ENCODE measurements at regions not wholly inside any gene's neighbourhood (a gene's known extent, or its start where the extent isn't known, plus 50 kb on each side); places are given as distances from the start of the nearest gene placed in this dataset.
A peak's percentile ranks its signal among the peaks of the same experiment; 100 is the strongest.
"Not testable (repeated sequence)": the region's sequence is repeated elsewhere in the genome, so short reads cannot be mapped to it uniquely, and the experiment has no call there.

DNA sequence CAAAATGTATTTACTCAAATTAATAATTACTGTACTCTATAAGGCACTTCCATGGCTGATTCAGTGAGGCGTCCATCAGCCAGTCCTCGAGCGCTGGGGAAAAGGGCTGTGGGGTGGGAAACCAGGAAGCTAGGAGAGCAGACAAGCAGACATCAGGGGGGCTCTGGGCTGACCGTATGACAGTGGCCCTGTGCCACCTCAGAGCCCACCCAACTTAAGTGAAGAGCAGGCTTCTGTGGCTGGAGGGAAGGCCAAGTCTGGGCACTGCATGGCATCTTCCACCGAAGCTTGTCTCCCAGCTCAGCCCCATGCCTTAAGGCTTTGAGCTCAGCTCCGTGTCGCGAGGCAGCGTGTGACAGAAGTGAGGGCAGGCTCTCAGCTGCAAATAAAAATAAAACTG lies 464.5 kb upstream of the ZMIZ1 start:
- DNase-seq: no peak

DNA sequence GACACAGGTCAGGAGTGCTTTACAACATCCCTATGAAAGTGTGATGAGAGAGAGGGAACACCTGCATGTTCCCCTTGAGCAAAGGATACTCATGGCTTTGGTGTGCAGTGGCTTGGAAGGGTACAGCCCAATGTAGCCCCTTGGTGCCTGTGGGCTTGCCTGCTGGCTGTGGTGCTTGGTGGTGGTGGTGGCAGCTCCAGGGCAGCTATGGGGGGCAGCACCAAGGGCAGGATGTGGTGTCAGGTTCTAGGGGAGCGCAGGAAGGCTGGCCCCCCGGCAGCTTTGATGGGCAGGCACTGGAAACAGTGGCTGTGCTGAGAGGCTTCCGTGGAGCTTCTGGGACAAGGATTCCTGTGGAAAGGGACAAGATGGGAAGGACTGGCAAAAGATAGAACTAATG lies 464.0 kb upstream of the ZMIZ1 start:
- no peak for DNase-seq

DNA sequence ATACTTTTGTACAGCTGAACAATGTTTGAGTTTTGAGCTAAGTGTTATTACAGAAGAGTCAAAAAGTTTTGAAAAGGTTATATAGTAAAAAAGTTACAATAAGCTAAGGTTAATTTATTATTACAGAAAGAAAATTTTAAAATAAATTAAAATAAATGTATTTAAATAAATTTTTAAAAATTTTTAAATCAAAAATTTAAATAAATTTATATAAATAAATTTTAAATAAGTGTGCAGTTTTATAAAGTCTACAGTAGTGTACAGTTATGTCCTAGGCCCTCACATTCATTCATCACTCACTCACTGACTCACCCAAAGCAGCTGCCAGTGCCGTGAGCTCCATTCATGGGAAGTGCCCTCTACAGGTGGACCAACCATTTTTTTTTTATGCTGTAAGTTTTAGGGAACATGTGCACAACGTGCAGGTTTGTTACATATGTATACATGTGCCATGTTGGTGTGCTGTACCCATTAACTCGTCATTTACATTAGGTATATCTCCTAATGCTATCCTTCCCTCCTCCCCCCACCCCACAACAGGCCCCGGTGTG lies 462.9 kb upstream of the ZMIZ1 start:
- DNase-seq: no peak

DNA sequence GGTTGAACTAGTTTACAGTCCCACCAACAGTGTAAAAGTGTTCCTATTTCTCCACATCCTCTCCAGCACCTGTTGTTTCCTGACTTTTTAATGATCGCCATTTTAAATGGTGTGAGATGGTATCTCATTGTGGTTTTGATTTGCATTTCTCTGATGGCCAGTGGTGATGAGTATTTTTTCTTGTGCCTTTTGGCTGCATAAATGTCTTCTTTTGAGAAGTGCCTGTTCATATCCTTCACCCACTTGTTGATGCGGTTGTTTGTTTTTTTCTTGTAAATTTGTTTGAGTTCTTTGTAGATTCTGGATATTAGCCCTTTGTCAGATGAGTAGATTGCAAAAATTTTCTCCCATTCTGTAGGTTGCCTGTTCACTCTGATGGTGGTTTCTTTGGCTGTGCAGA lies 462.0 kb upstream of the ZMIZ1 start:
- DNase-seq: not testable (repeated sequence)

DNA sequence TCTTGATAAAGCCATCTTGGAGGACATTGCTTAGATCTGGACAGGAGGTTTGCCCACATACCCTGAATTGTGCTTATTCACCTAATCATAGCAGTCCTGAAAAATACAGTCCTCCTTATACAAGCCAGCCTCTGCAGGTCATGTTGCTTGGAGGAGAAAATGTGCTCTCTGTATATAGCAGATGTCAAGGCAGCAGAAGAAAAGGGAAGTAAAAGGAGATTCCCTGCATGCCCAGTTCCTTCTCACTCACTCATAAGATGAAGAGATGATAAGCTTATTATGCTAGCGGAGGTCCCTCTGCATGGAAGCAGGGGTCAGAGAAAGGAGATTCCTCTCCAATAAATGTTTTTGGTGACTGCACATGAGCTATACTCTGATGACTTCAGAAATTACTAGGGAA lies 458.8 kb upstream of the ZMIZ1 start:
- DNase-seq: no peak

DNA sequence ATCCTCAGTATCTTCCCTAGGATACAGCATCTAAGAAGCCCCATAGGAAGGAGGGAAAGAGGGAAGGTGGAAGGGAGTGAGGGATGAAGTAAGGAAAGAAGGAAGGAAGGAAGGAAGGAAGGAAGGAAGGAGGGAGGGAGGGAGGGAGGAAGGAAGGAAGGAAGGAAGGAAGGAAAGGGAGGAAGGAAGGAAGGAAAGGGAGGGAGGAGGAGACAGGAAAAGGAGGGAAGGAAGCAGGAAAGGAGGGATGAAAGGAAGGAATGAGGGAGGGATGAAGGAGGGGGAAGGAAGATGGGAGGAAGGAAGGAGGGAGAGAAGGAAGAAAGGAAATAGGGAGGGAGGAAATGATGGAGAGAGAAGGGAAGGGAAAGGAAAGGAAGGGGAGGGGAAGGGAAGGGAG lies 455.6 kb upstream of the ZMIZ1 start:
- no peak for DNase-seq

DNA sequence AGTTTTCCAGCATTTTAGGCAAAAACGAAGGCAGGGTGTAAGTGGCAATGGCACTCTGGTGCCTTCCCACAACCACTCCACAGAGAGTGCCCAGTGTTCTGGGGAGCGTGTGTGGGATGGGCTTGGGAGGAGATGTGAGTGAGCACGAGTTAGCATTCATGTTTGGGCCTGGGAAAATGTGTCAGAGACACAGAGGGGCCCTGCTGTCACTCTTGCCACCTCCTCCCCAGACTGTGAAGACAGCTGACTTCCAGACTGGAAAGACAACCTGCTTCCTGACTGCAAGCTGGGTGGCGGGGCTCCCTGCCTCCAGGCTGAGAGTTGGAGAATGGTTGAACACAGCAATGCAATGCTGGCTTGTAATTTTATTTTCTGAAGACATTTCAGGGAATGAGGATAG lies 454.5 kb upstream of the ZMIZ1 start:
- DNase-seq: peak; percentile 22

DNA sequence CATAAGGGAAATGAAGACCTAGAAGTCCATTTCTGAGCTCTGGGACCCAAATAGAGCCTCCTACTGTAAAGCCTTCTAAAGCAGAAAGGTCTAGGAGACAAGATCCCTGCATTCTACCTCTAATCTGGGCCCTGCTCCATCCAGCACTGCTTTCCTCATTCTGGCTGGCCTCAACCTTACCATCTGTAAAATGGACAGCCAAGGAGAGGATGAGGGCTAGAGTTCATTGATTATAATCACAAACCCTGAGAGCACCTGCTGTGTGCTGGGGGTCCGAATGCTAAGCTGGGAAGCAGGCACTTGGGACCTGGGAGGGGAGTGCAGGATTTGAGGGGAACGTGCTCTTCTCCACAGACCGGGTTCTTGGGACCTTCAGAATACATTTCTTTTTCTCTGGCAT lies 454.0 kb upstream of the ZMIZ1 start:
- peak; percentile 5 for DNase-seq

DNA sequence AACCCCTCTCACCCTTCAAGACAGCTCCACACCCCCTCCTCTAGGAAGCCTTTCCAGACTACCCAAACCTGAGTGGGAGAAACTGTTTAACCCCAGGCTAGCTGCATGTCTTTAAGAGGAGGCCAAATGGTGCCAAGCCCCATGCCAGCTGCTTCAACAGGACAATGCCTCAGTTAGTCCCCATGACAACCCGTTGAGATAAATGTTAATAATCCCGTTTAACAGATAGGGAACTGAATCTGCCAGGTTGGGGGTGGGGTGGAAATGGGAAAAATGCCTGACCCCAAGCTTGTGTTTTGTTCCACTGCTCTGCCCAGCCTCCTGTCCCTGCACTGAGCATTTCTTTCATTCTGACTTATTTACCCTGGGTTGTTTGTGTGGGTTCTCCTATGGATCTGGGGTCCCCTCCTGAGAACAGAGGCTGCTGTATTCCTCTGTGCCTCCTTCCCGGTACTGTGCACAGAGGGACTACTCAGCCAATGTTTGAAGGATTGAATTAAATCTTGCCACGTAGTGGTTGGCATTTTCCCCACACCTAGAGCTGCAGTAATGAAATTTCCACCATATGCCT lies 452.6 kb upstream of the ZMIZ1 start:
- no peak for DNase-seq

DNA sequence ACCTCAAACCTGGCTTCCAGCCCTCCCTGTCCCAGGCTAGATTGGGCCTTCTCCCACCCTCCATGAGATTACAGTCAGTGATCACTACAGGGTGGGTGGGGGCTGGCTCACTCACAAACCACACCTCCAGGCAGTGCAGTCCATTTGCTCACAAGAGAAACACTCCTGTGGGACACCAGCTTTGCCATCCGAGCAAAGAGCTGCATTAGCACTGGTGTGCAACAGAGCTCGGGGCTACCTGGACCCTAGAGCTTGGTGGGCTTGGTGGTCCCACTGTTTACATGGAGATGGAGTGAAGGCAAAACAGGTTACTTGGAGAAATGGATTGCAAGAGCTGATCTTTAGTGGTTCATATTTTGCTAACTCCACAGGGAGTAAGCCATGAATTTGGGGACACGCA lies 451.7 kb upstream of the ZMIZ1 start:
- no peak for DNase-seq

DNA sequence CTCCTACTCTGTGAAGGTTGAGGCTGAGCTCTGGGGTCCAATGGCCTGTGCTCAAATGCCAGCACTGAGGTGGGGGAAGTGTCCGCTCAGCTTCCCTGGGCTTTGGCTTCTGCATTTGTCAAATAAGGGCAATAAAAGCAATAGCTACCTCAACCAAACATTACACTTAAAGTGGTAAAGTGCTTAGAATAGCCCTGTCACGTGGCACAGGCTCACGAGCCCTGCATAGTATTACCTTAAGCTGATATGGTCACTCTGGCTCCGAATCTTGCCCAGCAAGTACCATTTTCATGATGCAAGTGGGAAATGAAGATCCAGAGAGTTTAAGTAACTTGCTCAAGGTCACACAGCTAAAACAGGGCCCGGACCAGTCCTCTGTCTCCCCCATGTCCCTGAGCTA lies 451.1 kb upstream of the ZMIZ1 start:
- DNase-seq: no peak

DNA sequence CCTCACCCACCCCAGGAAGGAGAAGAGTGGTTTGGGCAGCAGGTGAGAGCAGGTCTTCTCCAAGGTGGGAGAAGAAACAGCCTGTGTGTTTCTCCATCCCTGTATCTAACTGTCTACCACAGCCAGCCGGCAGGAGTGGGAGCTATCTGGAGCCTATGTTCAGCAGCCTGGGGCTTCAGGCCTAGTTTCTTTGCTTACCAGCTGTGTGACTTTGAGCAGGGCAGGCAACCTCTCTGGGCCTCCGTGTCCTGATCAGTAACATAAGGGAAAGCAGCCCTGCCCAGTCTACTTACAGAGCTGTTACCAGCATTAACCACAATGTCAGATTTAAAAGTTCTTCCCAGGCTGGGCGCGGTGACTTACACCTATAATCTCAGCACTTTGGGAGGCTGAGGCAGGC lies 450.7 kb upstream of the ZMIZ1 start:
- no peak for DNase-seq

DNA sequence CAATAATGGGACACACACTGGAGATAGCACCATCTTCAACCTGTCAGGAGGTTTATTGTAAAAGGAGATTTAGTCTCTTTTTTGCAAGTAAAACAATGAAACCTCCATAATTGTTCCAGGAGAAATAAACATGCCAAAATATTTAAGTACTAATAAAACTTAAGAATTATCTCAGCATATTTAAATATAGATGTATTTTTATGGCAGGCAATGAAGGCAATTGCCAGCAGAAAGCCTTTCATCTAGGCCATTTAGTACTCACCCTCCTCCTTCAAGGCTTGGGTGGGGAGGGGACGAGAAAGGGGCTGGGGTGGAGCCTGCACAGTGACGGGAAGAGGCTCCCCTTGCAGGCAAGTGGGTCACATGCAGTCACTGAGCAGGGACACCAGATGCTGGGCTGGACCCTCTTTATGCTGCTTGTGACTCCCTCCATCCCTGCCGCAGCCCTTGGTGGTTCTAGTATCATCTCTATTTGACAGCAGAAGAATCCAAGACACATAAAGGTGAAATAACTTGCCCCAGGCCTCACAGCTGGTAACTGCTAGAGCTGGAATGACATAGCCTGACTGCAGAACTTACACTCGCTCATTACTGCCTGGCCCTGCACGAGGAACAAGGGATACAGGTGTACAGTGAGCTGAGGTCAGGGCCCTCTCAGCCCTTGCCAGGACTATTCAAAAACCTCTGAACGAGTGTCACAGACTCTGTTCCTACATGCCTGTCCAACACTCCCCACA lies 449.5 kb upstream of the ZMIZ1 start:
- no peak for DNase-seq

DNA sequence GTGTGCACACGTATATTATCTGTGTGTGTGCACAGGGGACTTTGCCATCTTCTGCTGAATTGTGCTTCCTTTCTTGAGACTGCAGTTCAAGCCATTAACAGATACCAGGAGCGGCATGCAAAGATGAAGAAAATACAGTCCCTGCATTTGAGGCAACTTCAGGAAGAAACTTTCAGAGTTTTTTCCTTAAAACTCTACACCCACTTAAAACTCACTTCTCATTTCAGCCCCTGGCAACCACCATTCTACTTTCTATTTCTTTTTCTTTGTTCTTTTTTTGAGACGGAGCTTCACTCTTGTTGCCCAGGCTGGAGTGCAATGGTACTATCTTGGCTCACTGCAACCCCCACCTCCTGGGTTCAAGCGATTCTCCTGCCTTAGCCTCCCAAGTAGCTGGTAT lies 448.9 kb upstream of the ZMIZ1 start:
- DNase-seq: no peak

DNA sequence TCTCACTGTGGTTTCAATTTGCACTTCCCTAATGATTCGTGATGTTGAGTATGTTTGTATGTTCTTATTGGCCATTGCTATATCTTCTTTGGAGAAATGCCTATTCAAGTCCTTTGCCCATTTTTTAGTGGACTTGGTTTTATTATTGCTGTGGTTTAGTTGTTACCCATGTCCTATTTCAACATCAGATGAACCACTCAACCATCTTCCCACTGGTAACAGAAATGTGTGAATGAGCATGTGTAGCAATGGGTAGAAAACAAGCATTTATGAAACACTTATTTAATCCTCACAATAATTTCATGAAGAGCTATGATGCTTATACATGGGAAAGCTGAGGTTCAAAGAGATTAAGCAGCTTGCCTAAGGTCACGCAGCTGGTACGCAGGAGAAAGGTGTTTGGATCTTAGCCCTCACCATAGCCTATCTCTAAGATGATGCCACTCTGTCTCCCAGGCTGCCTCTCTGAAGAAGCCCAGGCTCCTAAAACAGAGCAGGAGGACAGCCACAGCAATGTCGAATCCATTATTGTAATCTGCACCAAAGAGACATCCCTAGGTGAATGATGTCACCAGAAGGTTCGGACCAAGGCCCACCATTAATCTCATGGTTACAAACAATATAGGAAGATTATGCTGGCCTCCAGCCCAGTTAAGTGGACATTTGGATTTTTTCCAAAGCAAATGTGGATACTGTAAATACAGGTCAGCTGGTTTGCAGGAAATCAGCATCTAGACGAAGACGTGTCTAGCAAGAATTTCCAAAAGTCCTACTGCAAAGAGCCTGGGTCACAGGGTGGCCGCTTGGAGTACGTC lies 447.6 kb upstream of the ZMIZ1 start:
- no peak for DNase-seq

DNA sequence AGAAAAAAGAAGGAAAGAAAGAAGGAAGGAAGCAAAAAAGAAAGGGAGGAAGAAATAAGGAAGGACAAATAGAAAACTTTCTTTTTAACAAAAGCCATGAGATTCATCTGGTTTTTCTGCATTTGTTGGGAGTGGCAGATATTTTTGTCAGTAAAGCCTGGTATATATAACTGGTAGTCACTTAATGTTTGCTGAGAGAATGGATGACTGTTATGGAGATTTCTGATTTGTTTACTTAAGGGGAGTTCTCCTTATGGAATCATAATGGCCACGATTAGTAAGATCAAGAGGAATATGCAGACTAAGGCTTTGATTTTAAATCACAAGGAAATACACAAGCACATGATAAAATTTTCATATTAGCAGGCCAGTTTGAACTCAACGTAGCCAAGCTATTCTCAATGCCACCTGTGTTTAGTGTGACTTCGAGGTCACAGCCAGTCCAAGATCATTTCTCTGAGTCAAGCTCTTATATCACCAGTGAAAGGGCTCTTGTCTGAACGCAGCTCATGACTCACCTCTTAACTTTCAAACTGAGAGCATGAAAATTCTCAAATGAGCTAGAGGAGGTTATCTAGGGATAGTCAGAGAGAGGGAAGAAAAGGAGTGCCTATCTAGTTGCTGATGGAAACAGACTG lies 445.1 kb upstream of the ZMIZ1 start:
- no peak for DNase-seq

DNA sequence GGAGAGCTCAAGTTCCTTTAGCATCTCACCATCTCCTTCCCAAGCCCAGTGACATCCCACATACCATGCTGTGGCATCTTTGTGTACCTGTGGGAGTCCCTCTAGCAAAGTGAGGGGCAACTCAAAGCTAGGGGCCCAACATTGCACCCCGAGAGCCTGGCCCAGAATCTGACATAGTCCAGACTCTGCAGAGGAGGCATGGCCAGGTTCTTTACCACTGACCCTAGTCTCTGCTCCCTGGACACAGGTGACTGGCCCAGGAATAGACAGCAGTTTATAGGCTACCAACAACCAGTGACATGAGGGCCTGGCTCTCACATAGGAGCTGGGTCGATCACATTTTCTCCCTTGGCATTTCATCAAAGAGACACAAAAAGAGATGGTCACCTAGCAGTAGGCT lies 444.0 kb upstream of the ZMIZ1 start:
- DNase-seq: no peak

DNA sequence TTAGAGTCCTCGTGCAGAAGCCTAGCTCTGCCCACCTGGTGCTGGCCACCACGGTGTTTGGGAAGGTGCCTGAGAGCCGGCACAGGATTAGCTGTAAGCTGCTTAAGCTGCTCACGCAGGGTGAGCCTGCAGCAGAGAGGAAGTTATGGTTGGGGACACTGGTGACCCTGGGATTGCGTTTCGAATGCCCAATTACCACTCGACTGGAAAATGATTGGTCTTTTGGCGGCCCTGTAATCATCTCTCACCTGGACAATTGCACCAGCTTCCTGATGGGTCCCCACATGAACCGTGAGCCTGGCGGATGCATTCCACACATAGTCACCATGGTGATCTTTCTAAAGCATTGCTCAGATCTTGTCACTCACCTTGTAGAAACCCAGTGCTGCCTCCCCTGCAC lies 442.3 kb upstream of the ZMIZ1 start:
- DNase-seq: no peak

DNA sequence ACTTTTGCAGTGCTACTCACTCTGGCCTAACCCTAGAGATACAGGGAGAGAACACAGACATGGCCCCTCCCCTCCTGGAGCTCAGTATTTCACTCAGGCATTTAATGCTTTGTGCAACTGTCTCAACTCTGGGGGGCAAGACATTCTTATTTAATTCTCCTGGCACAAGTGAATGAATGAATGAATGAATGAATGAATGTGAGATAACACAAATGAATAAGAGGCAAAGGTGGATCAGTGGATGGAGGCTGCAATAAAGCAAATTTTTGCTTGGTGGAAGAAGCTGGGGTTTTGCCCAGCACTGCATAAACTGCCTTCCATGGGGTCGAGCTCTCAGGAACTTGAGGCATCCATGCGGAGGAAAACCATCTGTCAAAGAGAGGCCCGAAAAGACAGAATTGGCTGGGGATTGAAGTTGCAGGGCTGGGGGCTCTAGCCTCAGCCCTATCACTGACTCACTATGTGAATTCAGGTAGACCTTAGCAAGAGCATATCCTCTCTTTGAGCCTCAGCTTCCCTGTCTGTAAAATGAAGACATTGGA lies 441.4 kb upstream of the ZMIZ1 start:
- no peak for DNase-seq

DNA sequence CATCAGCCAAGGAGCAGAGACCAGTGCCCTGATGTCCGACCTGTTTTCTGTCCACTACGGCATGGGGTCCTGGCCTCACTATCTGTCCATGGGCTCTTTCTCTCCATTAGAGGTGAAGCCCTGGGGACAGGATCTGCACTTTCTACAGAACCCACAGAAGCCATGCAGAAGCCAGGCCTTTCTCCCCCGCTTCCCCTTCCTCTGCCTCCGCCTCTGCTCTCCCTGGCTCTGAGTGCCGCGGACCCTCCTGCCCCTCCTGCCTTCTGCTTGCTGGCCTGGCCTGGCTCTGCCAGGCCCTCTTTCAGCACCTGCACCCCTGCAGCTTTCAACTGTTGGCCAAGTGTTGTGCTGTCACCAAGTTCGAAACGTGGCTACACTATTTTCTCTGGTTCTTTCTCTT lies 439.8 kb upstream of the ZMIZ1 start:
- DNase-seq: peak; percentile 17

DNA sequence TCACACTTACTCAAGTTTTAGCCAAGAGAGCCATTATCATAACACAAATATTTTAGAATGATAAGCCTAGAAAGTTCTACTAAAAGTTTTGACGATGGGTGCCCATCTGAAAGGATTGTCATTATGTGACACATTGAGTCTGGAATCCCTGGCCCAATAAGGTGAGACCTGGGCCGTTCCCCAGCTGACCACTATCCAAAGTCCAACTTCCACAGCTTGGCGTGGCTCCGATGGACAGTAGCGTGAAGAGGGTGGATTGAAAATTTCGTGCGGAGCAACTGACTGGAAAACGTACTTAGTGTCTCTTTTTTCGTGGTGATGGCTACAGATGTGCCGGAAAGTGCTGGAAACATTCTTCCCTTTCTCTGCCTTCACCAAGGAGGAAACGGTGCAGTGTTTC lies 439.0 kb upstream of the ZMIZ1 start:
- no peak for DNase-seq

DNA sequence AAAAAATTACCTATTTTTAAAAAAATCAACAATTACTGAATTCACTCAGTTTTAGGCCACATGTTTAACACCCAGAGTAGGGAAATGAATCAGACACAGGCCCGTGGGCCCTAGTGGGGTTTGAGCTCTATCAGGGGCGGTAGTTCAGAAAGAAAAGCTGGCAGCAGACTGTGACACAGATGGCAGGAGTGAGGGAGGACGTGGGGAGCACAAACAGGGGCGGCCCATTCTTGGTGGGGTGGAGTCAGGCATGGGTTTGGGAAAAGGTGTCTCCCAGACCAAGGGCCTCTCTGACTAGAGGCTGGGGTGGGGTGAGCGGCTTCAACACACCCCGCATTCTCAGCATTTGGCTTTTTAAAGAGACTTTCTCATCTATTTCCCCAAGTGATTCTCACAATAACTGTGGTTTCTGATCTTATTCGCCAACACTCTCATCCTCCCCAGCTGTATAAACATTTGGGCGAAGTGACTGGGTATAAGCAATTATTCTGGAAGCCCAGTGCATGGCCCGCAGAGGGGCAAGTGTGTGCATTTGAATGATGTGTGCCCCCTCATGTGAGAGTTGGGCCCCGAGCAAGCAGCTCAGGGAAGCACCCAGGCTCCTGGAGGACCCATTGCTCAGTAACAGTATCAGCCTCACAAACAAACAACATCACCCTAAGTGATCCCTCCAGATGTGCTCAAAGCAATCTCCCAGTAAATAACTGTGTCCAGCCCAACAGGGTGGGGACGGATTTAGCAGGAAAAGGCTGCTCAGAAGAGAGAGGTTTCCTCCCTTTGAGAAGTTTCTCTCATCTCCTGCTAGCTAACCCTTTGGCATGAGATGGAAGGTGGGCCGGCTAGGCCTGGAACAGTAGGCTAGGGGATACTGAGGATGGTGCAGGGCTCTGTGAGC lies 437.6 kb upstream of the ZMIZ1 start:
- peak; percentile 46 for DNase-seq
